Stimulated activated naive CD8-positive, alpha-beta T cell treated with anti-CD3 and anti-CD28 coated beads, Interleukin-15, amount 100 ng/mL, for 72 hours (primary cell): ENCODE measurements at regions not wholly inside any gene's neighbourhood (a gene's known extent, or its start where the extent isn't known, plus 50 kb on each side); places are given as distances from the start of the nearest gene placed in this dataset.

Source experiments
- ATAC-seq: fragments of 150-1000 bp; cut with Tn5 transposase; 2 replicates; pipeline ENCODE4 v1.10.0; 2021; ENCODE audit warnings: mild to moderate bottlenecking, moderate library complexity
- DNase-seq, 2 donors: peaks; one replicate each; pipeline ENCODE4 v3.0.0; 2021 to 2022
- H3K27ac Mint-ChIP-seq, 2 donors: one replicate each; pipeline ENCODE4 v1.8.0; 2022; ENCODE audit warnings: mild to moderate bottlenecking in 2 of 2, mixed read lengths in 2 of 2, moderate library complexity in 2 of 2
- H3K27me3 Mint-ChIP-seq: one replicate; pipeline ENCODE4 v1.8.0; 2022; ENCODE audit warnings: mixed read lengths
- H3K4me1 Mint-ChIP-seq: one replicate; pipeline ENCODE4 v1.8.0; 2022; ENCODE audit warnings: mild to moderate bottlenecking, mixed read lengths
- H3K4me3 Mint-ChIP-seq, 2 donors: one replicate each; pipeline ENCODE4 v1.8.0; 2022; ENCODE audit warnings: mild to moderate bottlenecking in 2 of 2, mixed read lengths in 2 of 2, moderate library complexity in 1 of 2
- H3K9me3 Mint-ChIP-seq, 2 donors: one replicate each; pipeline ENCODE4 v1.8.0; 2022; ENCODE audit warnings: mixed read lengths in 2 of 2

GRCh38 chrX:9327086-9327746 is 137.6 kb upstream of the TBL1X start:
- DNase-seq (no peak), ATAC-seq (no peak)
- Mint-ChIP-seq H3K4me1 (no peaks in the 10 kb centered on the region), H3K4me3 (no peak overlapping the region), H3K27ac (no peak overlapping the region), H3K9me3 (no peaks in the 10 kb centered on the region), H3K27me3 (no peaks in the 10 kb centered on the region)

- ATAC-seq, result no peak
- no peak for DNase-seq
- no peak overlapping the region for H3K27ac Mint-ChIP-seq
- no peaks in the 10 kb centered on the region for H3K27me3 Mint-ChIP-seq
- H3K9me3 Mint-ChIP-seq, result no peaks in the 10 kb centered on the region
- no peak overlapping the region for H3K4me3 Mint-ChIP-seq
- no peaks in the 10 kb centered on the region for H3K4me1 Mint-ChIP-seq
Measured at GRCh38 chrX:9327747-9328145, 137.1 kb upstream of the TBL1X start.

GRCh38 chrX:9329056-9329455 is 135.8 kb upstream of the TBL1X start:
- DNase-seq (no peak), ATAC-seq (no peak)
- no peaks in the 10 kb centered on the region for H3K4me1 Mint-ChIP-seq
- no peak overlapping the region for H3K4me3 Mint-ChIP-seq
- no peak overlapping the region for H3K27ac Mint-ChIP-seq
- no peaks in the 10 kb centered on the region for H3K27me3 Mint-ChIP-seq
- no peaks in the 10 kb centered on the region for H3K9me3 Mint-ChIP-seq

GRCh38 chrX:9330249-9330982 is 134.4 kb upstream of the TBL1X start:
- H3K4me1 Mint-ChIP-seq, result no peaks in the 10 kb centered on the region
- no peak overlapping the region for H3K27ac Mint-ChIP-seq
- DNase-seq (no peak), ATAC-seq (no peak)
- H3K4me3 Mint-ChIP-seq, result no peak overlapping the region
- no peaks in the 10 kb centered on the region for H3K9me3 Mint-ChIP-seq
- no peaks in the 10 kb centered on the region for H3K27me3 Mint-ChIP-seq

GRCh38 chrX:9333873-9334560 is 130.8 kb upstream of the TBL1X start:
- ATAC-seq (no peak), DNase-seq (no peak)
- H3K4me3 Mint-ChIP-seq, result no peak overlapping the region
- no peak overlapping the region for H3K27ac Mint-ChIP-seq
- H3K27me3 Mint-ChIP-seq, result no peaks in the 10 kb centered on the region
- H3K9me3 Mint-ChIP-seq, result no peaks in the 10 kb centered on the region
- peaks cover 22% of the 10 kb centered on the region for H3K4me1 Mint-ChIP-seq

DNA sequence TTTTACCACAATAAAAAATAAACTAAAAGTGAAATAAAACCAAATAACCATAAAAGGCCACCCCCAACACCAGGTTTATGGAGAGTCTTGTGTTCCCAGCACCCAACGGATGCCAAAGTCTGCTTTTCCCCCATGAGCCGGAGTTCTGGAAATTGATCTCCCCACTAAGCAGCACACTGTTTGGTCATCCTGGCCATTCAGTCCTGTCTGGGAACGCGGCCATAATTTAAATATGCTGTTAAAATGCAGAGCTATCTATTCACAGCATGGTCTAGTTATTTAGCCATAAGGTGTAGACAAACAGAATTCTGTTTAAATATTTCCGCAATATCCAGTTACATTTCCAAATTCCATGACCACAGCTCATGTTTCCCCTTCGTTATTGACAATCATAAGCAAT is 129.6 kb upstream of the TBL1X start:
- no peaks in the 10 kb centered on the region for H3K9me3 Mint-ChIP-seq
- peaks cover 32% of the 10 kb centered on the region for H3K4me1 Mint-ChIP-seq
- H3K4me3 Mint-ChIP-seq, result no peak overlapping the region
- DNase-seq (no peak), ATAC-seq (no peak)
- H3K27ac Mint-ChIP-seq, result no peak overlapping the region
- no peaks in the 10 kb centered on the region for H3K27me3 Mint-ChIP-seq

- peaks cover 44% of the 10 kb centered on the region for H3K4me1 Mint-ChIP-seq
- no peak for ATAC-seq
- no peaks in the 10 kb centered on the region for H3K27me3 Mint-ChIP-seq
- DNase-seq, result no peak
- peak overlapping the region; percentile 52 to 91 for H3K27ac Mint-ChIP-seq
- H3K4me3 Mint-ChIP-seq, result peak overlapping the region in 1 of 2 donors; percentile 31
- H3K9me3 Mint-ChIP-seq, result no peaks in the 10 kb centered on the region
Measured at GRCh38 chrX:9336456-9336855, 128.4 kb upstream of the TBL1X start.

DNA sequence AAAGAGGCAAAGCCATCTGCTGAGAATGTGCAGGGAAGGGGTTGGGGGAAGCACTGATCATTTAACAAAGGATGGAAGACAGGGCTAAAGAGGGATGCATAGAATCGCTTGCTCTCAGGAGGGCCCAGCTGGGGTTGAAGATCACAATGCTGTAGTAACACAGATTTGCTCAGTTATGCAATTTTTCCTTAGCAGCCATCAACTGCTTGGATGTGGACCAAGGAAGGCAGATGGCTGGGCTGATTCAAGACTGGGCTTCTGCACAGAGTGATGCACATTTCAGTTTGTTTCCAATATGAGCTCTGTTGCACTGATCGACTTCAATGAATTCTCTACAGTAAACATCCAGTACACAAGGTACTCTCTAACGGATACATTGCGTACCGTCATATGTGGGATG is 127.8 kb upstream of the TBL1X start:
- Mint-ChIP-seq H3K27ac (no peak overlapping the region), H3K4me1 (peaks cover 45% of the 10 kb centered on the region), H3K9me3 (no peaks in the 10 kb centered on the region), H3K4me3 (peak overlapping the region in 1 of 2 donors; percentile 31), H3K27me3 (no peaks in the 10 kb centered on the region)
- no peak for DNase-seq
- ATAC-seq, result no peak

- Mint-ChIP-seq H3K27ac (no peak overlapping the region), H3K4me1 (peaks cover 51% of the 10 kb centered on the region), H3K27me3 (no peaks in the 10 kb centered on the region), H3K9me3 (no peaks in the 10 kb centered on the region), H3K4me3 (no peak overlapping the region)
- ATAC-seq, result no peak
- DNase-seq, result no peak
Measured at GRCh38 chrX:9338986-9339385, 125.9 kb upstream of the TBL1X start.

- peak overlapping the region in 1 of 2 donors; percentile 27 for H3K27ac Mint-ChIP-seq
- H3K9me3 Mint-ChIP-seq, result no peaks in the 10 kb centered on the region
- no peak for ATAC-seq
- no peaks in the 10 kb centered on the region for H3K27me3 Mint-ChIP-seq
- peak overlapping the region; percentile 6 to 37 for H3K4me3 Mint-ChIP-seq
- H3K4me1 Mint-ChIP-seq, result peaks cover 51% of the 10 kb centered on the region
- DNase-seq, result no peak
Measured at GRCh38 chrX:9339603-9340491, 125.0 kb upstream of the TBL1X start.

DNA sequence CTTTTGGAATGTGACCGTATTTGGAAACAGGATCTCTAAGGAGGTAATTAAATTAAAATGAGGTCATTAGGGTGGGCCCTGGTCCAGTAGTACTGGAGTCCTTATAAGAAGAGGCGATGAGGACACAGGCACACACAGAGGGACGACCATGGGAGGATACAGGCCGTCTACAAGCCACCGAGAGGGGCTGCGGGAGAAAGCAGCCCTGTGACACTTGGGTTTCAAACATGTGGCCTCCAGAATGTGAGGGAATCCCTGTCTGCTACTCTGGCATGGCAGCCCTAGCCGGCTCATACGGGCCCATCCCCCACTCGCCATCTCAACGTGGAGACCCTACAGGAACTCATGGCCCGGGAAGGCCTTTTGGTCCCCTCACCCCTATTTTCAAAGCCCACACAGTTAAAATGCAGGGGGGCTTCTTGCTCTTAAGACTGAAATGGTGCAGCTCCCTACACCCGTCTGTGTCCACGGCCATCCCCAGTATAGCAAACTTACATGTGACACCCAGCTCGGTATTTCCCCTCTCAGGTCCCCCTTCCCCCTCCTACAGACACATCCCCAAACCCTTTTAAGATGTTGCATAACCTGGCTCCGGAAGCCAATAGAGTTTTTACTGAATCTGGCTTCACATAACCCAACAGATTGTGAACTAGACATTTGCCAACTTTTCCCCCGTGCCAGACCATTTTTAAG is 124.1 kb upstream of the TBL1X start:
- Mint-ChIP-seq H3K4me1 (peaks cover 47% of the 10 kb centered on the region), H3K27me3 (no peaks in the 10 kb centered on the region), H3K4me3 (peak overlapping the region; percentile 78 to 81), H3K9me3 (no peaks in the 10 kb centered on the region), H3K27ac (peak overlapping the region; percentile 82 to 93)
- ATAC-seq, result peak; percentile 82
- DNase-seq, result peak; percentile 32 to 56

DNA sequence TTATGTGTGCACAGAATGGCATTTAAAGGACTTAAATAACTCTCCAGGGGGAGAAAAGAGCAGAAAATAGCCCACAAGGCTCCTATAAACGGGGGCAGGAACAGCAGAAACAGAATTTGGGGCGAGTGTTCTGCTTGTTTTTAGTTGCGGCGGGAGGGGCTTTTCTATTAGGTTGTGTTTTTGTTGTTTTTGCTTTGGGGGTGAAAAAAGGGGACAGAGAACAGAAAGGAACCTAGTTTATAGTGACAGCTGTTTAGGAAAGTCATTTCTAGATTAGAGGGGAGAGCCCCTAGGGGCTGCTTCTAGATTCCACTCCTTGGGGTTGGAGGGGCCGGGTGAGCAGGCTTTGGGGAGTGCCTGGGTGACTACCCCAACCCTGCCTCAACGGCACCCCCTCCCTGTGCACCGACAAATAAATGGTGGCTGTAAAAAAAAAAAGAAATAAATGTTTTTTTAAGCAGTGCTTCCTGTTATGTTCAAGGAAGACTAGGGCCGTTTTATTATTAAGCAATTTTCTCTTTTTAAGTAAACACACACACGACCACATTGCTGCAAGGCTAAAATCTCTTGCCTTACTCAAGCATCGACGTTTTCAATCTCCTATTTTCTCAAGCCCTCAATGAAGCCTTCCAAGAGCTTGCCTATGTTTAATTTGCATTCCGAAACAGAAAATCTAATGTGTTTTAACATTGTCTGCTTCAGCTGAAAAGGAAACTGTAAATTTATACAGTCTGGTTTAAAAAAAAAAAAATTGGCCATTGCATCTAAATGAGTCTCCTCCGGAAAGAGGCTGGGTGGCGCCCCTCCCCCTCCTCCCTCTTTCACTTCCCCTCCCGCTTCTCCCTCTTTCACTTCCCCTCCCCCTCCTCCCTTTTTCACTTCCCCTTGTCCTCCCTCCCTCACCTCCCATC is 123.3 kb upstream of the TBL1X start:
- peak overlapping the region; percentile 82 to 93 for H3K27ac Mint-ChIP-seq
- peak; percentile 62 to 76 for DNase-seq
- H3K27me3 Mint-ChIP-seq, result no peaks in the 10 kb centered on the region
- peak; percentile 88 for ATAC-seq
- peaks cover 39% of the 10 kb centered on the region for H3K4me1 Mint-ChIP-seq
- H3K4me3 Mint-ChIP-seq, result peak overlapping the region; percentile 78 to 81
- H3K9me3 Mint-ChIP-seq, result no peaks in the 10 kb centered on the region

DNA sequence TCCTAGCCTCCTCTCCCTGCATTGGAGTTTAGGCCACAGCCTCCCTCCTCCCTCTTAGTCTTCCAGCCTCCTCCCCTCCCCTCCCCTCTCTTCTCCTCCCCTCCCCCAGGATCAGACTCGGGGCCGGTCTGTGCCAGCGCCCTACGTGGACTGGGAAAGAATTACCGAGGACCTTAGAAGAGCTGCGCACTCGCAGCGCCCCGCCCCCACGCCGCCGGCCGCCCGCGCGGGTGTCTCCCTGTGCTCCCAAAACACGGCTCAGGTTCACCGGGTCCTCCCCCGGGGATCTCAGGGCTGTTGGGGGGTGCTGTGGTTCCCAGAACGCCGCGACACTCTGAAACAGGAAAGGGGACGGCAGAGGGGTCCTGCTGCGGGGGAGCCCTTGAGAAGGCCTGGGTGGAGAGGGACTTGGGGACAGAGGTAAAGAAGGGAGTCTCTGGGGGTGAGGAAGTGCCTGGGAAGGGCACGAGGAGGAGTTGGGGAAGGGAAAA is 122.3 kb upstream of the TBL1X start:
- DNase-seq (peak; percentile 37 to 47), ATAC-seq (peak; percentile 16)
- Mint-ChIP-seq H3K27ac (no peak overlapping the region), H3K4me3 (peak overlapping the region; percentile 47 to 68), H3K4me1 (peaks cover 33% of the 10 kb centered on the region), H3K27me3 (no peaks in the 10 kb centered on the region), H3K9me3 (no peaks in the 10 kb centered on the region)

DNA sequence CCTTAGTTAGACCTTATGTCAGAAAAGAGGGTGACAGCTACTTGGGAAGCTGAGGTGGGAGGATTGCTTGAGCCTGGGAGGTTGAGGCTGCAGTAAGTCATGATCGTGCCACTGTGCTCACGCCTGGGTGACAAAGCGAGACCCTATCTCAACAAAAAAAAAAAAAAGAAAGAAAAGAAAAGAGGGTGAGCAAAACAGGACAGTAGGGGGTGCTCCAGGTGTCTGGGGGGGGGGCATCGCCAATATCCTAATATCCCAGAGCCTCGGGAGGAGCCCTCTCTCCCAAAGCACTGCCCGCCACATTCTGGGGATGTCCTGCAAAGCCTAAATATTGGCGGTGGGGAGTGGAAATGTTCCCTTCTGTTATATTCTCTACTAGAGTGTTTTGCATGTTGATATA is 120.9 kb upstream of the TBL1X start:
- H3K4me3 Mint-ChIP-seq, result no peak overlapping the region
- no peak for ATAC-seq
- no peak overlapping the region for H3K27ac Mint-ChIP-seq
- no peaks in the 10 kb centered on the region for H3K27me3 Mint-ChIP-seq
- peaks cover 29% of the 10 kb centered on the region for H3K4me1 Mint-ChIP-seq
- DNase-seq, result no peak
- H3K9me3 Mint-ChIP-seq, result no peaks in the 10 kb centered on the region
